Natural killer cell (primary cell): ENCODE measurements at regions not wholly inside any gene's neighbourhood (a gene's known extent, or its start where the extent isn't known, plus 50 kb on each side); places are given as distances from the start of the nearest gene placed in this dataset.

Experiments
- ATAC-seq, 3 donors: fragments of 150-1000 bp in 2 of 3; fragments of 200-7000 bp in 1 of 3; cut with Tn5 transposase; 1 replicate in 1 of 3; 2 replicates in 2 of 3; pipeline ENCODE4 v1.10.0; 2021; ENCODE audit warnings: mild to moderate bottlenecking in 2 of 3, moderate library complexity in 2 of 3
- DNase-seq, 2 donors: peaks; one replicate each; pipeline versions ENCODE4 v3.0.0 to v3.0.0-alpha.2; 2013 to 2021; ENCODE audit warnings: mixed read lengths in 1 of 2
- H3K27ac ChIP-seq: one replicate; pipeline ENCODE4 v1.5.1; 2013; ENCODE audit warnings: mild to moderate bottlenecking, low read length
- H3K27me3 ChIP-seq: one replicate; pipeline ENCODE4 v1.6.1; 2013; ENCODE audit warnings: low read length; ENCODE audit not compliant: control insufficient read depth, insufficient read depth
- H3K36me3 ChIP-seq: one replicate; pipeline ENCODE4 v1.6.1; 2013; ENCODE audit warnings: low read length; ENCODE audit not compliant: control insufficient read depth, insufficient read depth
- H3K4me1 ChIP-seq: one replicate; pipeline ENCODE4 v1.6.1; 2013; ENCODE audit warnings: low read length; ENCODE audit not compliant: control insufficient read depth, insufficient read depth
- H3K4me3 ChIP-seq: one replicate; pipeline ENCODE4 v1.5.1; 2013; ENCODE audit warnings: low read length
- H3K9me3 ChIP-seq: one replicate; pipeline ENCODE4 v1.6.1; 2013; ENCODE audit warnings: low read length; ENCODE audit not compliant: control insufficient read depth, insufficient read depth
- H3K27ac Mint-ChIP-seq, 2 donors: one replicate each; pipeline ENCODE4 v1.8.0; 2022; ENCODE audit warnings: mild to moderate bottlenecking in 2 of 2, mixed read lengths in 2 of 2, moderate library complexity in 1 of 2
- H3K27me3 Mint-ChIP-seq, 2 donors: one replicate each; pipeline ENCODE4 v1.8.0; 2022; ENCODE audit warnings: low read depth in 2 of 2, mixed read lengths in 2 of 2
- H3K36me3 Mint-ChIP-seq: one replicate; pipeline ENCODE4 v1.8.0; 2022; ENCODE audit warnings: mixed read lengths
- H3K4me1 Mint-ChIP-seq, 2 donors: one replicate each; pipeline ENCODE4 v1.8.0; 2022; ENCODE audit warnings: mixed read lengths in 2 of 2
- H3K4me3 Mint-ChIP-seq: one replicate; pipeline ENCODE4 v1.8.0; 2022; ENCODE audit warnings: mild to moderate bottlenecking, moderate library complexity, mixed read lengths
- H3K9me3 Mint-ChIP-seq, 2 donors: one replicate each; pipeline ENCODE4 v1.8.0; 2022; ENCODE audit warnings: mixed read lengths in 2 of 2
- WGBS: methylation state at CpG from one replicate; pipeline ENCODE4 v1.1.7; 2013; ENCODE audit warnings: missing lambda C conversion rate; ENCODE audit not compliant: insufficient coverage; 5-methylcytosine and 5-hydroxymethylcytosine counted together
- intact Hi-C: fragments of 100-400 bp; cut with micrococcal nuclease; formaldehyde crosslinking; loops from one replicate; pipeline ENCODE4 v1.14.2; 2022
- TF ChIP-seq, protein P1 (sequence below): fragments of 200-600 bp; IDR thresholded peaks from one replicate; pipeline ENCODE4 v1.8.0; 2022; ENCODE audit warnings: antibody characterized with exemption

DNA sequence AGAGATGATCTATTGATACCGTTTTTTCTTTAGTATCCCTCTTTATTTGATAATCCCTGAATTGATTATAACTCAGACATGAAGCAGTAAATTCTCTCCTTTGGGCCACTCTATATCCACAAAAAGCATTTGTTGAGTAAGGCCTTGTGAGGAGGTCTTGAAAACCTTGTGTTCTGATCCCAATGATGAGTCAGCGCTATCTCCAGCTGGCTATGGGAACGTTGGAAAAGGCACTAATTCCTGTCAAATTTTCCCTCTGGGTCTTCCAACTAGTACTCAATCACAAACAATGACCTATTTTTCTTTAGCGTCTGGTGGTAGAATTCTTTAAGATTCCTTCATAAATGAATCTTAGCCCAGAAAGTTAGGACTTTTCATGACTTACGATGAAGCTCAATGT is 168.4 kb upstream of the LRIG3 start:
- DNase-seq (no peak), ATAC-seq (no peak)
- Histone ChIP-seq H3K27me3 (no peaks in the 10 kb centered on the region), H3K9me3 (no peaks in the 10 kb centered on the region), H3K36me3 (no peaks in the 10 kb centered on the region), H3K4me1 (no peaks in the 10 kb centered on the region), H3K4me3 (no peak overlapping the region), H3K27ac (no peak overlapping the region)
- H3K27ac Mint-ChIP-seq: no peak overlapping the region
- H3K36me3 Mint-ChIP-seq: no peaks in the 10 kb centered on the region
- H3K4me3 Mint-ChIP-seq: no peak overlapping the region
- H3K9me3 Mint-ChIP-seq: peaks cover 3 to 5% of the 10 kb centered on the region in 2 donors
- no peaks in the 10 kb centered on the region for H3K27me3 Mint-ChIP-seq
- no peaks in the 10 kb centered on the region for H3K4me1 Mint-ChIP-seq
- TF ChIP-seq, protein P1, sequence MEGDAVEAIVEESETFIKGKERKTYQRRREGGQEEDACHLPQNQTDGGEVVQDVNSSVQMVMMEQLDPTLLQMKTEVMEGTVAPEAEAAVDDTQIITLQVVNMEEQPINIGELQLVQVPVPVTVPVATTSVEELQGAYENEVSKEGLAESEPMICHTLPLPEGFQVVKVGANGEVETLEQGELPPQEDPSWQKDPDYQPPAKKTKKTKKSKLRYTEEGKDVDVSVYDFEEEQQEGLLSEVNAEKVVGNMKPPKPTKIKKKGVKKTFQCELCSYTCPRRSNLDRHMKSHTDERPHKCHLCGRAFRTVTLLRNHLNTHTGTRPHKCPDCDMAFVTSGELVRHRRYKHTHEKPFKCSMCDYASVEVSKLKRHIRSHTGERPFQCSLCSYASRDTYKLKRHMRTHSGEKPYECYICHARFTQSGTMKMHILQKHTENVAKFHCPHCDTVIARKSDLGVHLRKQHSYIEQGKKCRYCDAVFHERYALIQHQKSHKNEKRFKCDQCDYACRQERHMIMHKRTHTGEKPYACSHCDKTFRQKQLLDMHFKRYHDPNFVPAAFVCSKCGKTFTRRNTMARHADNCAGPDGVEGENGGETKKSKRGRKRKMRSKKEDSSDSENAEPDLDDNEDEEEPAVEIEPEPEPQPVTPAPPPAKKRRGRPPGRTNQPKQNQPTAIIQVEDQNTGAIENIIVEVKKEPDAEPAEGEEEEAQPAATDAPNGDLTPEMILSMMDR: no peak
- intact Hi-C loops: no loop called here
- WGBS: 78% methylated on average over 2 of the region's 5 CpGs

DNA sequence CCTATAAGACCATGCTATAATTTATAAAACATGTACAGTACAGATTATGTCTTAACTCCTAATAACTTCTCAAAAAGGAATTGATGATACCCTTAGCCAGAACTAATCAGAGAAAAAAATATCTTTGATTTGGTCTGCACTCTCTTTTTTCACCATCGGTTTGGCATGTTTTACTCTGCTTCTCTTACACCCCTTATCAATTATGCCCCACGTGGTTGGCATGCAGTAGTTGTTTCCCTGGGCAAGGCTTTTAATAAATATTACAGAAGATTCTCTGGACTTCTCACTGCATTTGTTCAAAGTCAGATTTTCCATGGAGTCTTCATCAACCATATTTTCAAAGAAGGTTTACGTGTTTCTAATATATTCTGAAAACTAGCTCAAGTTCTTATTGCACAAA is 167.4 kb upstream of the LRIG3 start:
- Histone ChIP-seq H3K4me1 (no peaks in the 10 kb centered on the region), H3K27ac (no peak overlapping the region), H3K9me3 (no peaks in the 10 kb centered on the region), H3K36me3 (no peaks in the 10 kb centered on the region), H3K4me3 (no peak overlapping the region), H3K27me3 (no peaks in the 10 kb centered on the region)
- Mint-ChIP-seq H3K27ac (no peak overlapping the region), H3K36me3 (no peaks in the 10 kb centered on the region), H3K9me3 (peaks cover 3 to 6% of the 10 kb centered on the region in 2 donors), H3K27me3 (no peaks in the 10 kb centered on the region), H3K4me3 (no peak overlapping the region), H3K4me1 (no peaks in the 10 kb centered on the region)
- TF ChIP-seq, protein P1: no peak
- WGBS: 70% methylated on average over 2 of the region's 3 CpGs
- ATAC-seq: no peak
- DNase-seq: no peak
- intact Hi-C loops: no loop called here

DNA sequence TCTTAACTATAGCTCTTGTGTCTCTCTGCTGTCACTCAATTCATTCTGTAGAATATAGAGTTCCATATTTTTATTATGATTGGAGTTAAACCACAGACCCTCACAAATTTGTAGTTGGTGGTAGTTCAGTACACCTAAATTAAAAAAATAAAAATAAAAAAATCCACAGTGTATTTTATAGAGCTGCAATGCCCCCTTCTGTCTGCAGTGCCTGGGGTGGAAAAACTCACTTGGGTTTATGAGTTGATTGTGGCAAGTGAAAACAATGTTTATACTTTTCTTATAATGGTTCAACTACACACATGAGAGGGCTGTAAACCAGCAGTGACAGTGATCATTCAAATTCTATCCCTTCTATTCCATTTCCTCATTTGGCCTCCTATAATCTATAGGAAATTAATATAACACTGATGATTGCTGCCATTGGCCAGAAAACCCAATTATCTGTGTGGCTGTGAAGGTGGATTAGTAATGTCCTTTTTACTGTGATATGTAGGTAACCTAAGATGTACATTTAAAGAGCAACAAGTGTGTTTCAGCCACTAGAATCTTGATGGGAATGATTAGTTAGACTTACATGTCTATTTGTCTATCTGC is 166.9 kb upstream of the LRIG3 start:
- H3K4me1 Mint-ChIP-seq: no peaks in the 10 kb centered on the region
- TF ChIP-seq, protein P1: no peak
- H3K27me3 Mint-ChIP-seq: no peaks in the 10 kb centered on the region
- H3K36me3 Mint-ChIP-seq: no peaks in the 10 kb centered on the region
- H3K4me3 ChIP-seq: no peak overlapping the region
- ATAC-seq: no peak
- no peak overlapping the region for H3K4me3 Mint-ChIP-seq
- no peaks in the 10 kb centered on the region for H3K27me3 ChIP-seq
- H3K27ac ChIP-seq: no peak overlapping the region
- H3K4me1 ChIP-seq: no peaks in the 10 kb centered on the region
- no peaks in the 10 kb centered on the region for H3K9me3 ChIP-seq
- no peak overlapping the region for H3K27ac Mint-ChIP-seq
- no peak for DNase-seq
- peaks cover 6 to 9% of the 10 kb centered on the region in 2 donors for H3K9me3 Mint-ChIP-seq
- no peaks in the 10 kb centered on the region for H3K36me3 ChIP-seq
- intact Hi-C loops: no loop called here

DNA sequence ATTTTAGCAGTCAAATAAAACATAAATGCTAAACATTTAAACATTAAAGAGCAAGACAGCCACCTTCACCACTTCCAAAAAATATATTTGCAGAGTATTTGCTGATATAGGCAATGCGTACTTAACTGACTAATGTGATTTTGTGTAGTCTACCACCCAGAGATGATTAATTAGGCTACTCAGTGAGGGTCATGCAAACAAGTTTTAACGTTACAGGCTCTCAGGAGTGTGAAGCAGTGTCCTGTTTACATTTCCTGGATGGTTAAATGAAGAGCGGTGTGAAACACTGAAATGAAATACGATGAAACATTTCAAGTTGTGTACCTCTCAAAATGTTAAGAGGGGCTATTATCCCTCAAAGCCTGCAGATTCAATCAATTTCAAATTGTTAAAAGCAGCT is 165.8 kb upstream of the LRIG3 start:
- intact Hi-C loops: no loop called here
- peaks cover 3 to 6% of the 10 kb centered on the region in 2 donors for H3K9me3 Mint-ChIP-seq
- Histone ChIP-seq H3K36me3 (no peaks in the 10 kb centered on the region), H3K4me3 (no peak overlapping the region), H3K4me1 (no peaks in the 10 kb centered on the region), H3K9me3 (no peaks in the 10 kb centered on the region), H3K27ac (no peak overlapping the region), H3K27me3 (no peaks in the 10 kb centered on the region)
- TF ChIP-seq, protein P1: no peak
- H3K27me3 Mint-ChIP-seq: no peaks in the 10 kb centered on the region
- H3K4me3 Mint-ChIP-seq: no peak overlapping the region
- no peaks in the 10 kb centered on the region for H3K36me3 Mint-ChIP-seq
- no peak for ATAC-seq
- 78% methylated on average over 4 of the region's 4 CpGs for WGBS
- H3K4me1 Mint-ChIP-seq: no peaks in the 10 kb centered on the region
- no peak overlapping the region for H3K27ac Mint-ChIP-seq
- DNase-seq: no peak
